Mesenchymal stem cell (in vitro differentiated cells and primary cell): ENCODE measurements at regions not wholly inside any gene's neighbourhood (a gene's known extent, or its start where the extent isn't known, plus 50 kb on each side); places are given as distances from the start of the nearest gene placed in this dataset.

Experiments
- DNase-seq: peaks from one replicate; pipeline ENCODE4 v3.0.0-alpha.2; 2013
- H2AFZ ChIP-seq: one replicate; pipeline ENCODE4 v1.6.1; 2013; ENCODE audit warnings: low read depth, mild to moderate bottlenecking, control low read depth, inconsistent platforms, low read length, moderate library complexity
- H2AK5ac ChIP-seq: 2 replicates; pipeline ENCODE4 v1.6.1; 2013; ENCODE audit warnings: low read length, moderate library complexity, mild to moderate bottlenecking, inconsistent platforms; ENCODE audit not compliant: severe bottlenecking
- H2BK120ac ChIP-seq: one replicate; pipeline ENCODE4 v1.6.1; 2013; ENCODE audit warnings: low read depth, mild to moderate bottlenecking, inconsistent platforms, low read length, moderate library complexity
- H2BK12ac ChIP-seq, 2 experiments: one replicate each; pipeline ENCODE4 v1.6.1; 2013; ENCODE audit warnings: inconsistent platforms in 2 of 2, low read length in 2 of 2, mild to moderate bottlenecking in 2 of 2, moderate library complexity in 2 of 2, control low read depth in 1 of 2
- H2BK15ac ChIP-seq: one replicate; pipeline ENCODE4 v1.6.1; 2013; ENCODE audit warnings: mild to moderate bottlenecking, low read depth, inconsistent platforms; ENCODE audit not compliant: poor library complexity, severe bottlenecking
- H2BK5ac ChIP-seq: 2 replicates; pipeline ENCODE4 v1.6.1; 2013; ENCODE audit warnings: low read depth, mild to moderate bottlenecking, low read length, control low read depth, inconsistent platforms; ENCODE audit not compliant: poor library complexity, severe bottlenecking
- H3K14ac ChIP-seq, 2 experiments: one replicate each; pipeline ENCODE4 v1.6.1; 2013; ENCODE audit warnings: inconsistent platforms in 2 of 2, low read length in 2 of 2, control low read depth in 1 of 2, mild to moderate bottlenecking in 1 of 2, moderate library complexity in 1 of 2
- H3K18ac ChIP-seq, 2 experiments: one replicate each; pipeline ENCODE4 v1.6.1; 2013; ENCODE audit warnings: inconsistent platforms in 2 of 2, low read length in 2 of 2, control low read depth in 1 of 2, low read depth in 1 of 2, mild to moderate bottlenecking in 1 of 2
- H3K23ac ChIP-seq, 2 experiments: one replicate each; pipeline ENCODE4 v1.6.1; 2013; ENCODE audit warnings: inconsistent platforms in 2 of 2, low read length in 2 of 2, mild to moderate bottlenecking in 2 of 2, moderate library complexity in 2 of 2, control low read depth in 1 of 2
- H3K27ac ChIP-seq: 2 replicates; pipeline ENCODE4 v1.5.1; 2013; ENCODE audit warnings: mild to moderate bottlenecking, moderate library complexity, low read length, control low read depth, inconsistent platforms; ENCODE audit not compliant: poor library complexity, severe bottlenecking
- H3K27me3 ChIP-seq, 2 experiments: 2 replicates each; pipeline versions ENCODE4 v1.6.1 to v1.7.0; 2013; ENCODE audit warnings: low read length in 2 of 2, mild to moderate bottlenecking in 2 of 2, moderate library complexity in 2 of 2, control low read depth in 1 of 2, inconsistent platforms in 1 of 2; ENCODE audit not compliant: control insufficient read depth in 1 of 2, insufficient read depth in 1 of 2
- H3K36me3 ChIP-seq, 2 experiments: 2 replicates each; pipeline versions ENCODE4 v1.6.1 to v1.7.0; 2013; ENCODE audit warnings: low read length in 2 of 2, control low read depth in 1 of 2, inconsistent platforms in 1 of 2, low read depth in 1 of 2, mild to moderate bottlenecking in 1 of 2; ENCODE audit not compliant: insufficient read depth in 2 of 2, control insufficient read depth in 1 of 2
- H3K4ac ChIP-seq, 2 experiments: one replicate each; pipeline ENCODE4 v1.6.1; 2013; ENCODE audit warnings: inconsistent platforms in 2 of 2, low read length in 2 of 2, mild to moderate bottlenecking in 2 of 2, moderate library complexity in 2 of 2, control low read depth in 1 of 2, low read depth in 1 of 2
- H3K4me1 ChIP-seq: 2 replicates; pipeline ENCODE4 v1.6.1; 2013; ENCODE audit warnings: low read depth, low read length, control low read depth; ENCODE audit not compliant: control insufficient read depth, insufficient read depth
- H3K4me2 ChIP-seq: 2 replicates; pipeline ENCODE4 v1.6.1; 2013; ENCODE audit warnings: low read length, mild to moderate bottlenecking, inconsistent platforms; ENCODE audit not compliant: poor library complexity, severe bottlenecking
- H3K4me3 ChIP-seq, 2 experiments: 2 replicates each; pipeline versions ENCODE4 v1.5.1 to v1.7.0; 2013; ENCODE audit warnings: low read length in 2 of 2, mild to moderate bottlenecking in 2 of 2, control low read depth in 1 of 2, low read depth in 1 of 2; ENCODE audit not compliant: insufficient read depth in 1 of 2
- H3K79me1 ChIP-seq: replicated peaks from 2 replicates; pipeline ENCODE4 v1.6.1; 2013; ENCODE audit warnings: mild to moderate bottlenecking, control low read depth, low read length, inconsistent platforms; ENCODE audit not compliant: poor library complexity, severe bottlenecking
- H3K9ac ChIP-seq: 2 replicates; pipeline ENCODE4 v1.7.0; 2013; ENCODE audit warnings: mild to moderate bottlenecking, low read length, moderate library complexity
- H3K9me3 ChIP-seq: 2 replicates; pipeline ENCODE4 v1.7.0; 2013; ENCODE audit warnings: mild to moderate bottlenecking, low read length; ENCODE audit not compliant: control insufficient read depth
- H4K8ac ChIP-seq: one replicate; pipeline ENCODE4 v1.6.1; 2013; ENCODE audit warnings: inconsistent platforms, mild to moderate bottlenecking, low read length, moderate library complexity
- H4K91ac ChIP-seq: one replicate; pipeline ENCODE4 v1.6.1; 2013; ENCODE audit warnings: mild to moderate bottlenecking, low read length, inconsistent platforms
- WGBS: methylation state at CpG from one replicate; pipeline ENCODE4 v1.1.7; 2013; ENCODE audit warnings: mixed read lengths; 5-methylcytosine and 5-hydroxymethylcytosine counted together

DNA sequence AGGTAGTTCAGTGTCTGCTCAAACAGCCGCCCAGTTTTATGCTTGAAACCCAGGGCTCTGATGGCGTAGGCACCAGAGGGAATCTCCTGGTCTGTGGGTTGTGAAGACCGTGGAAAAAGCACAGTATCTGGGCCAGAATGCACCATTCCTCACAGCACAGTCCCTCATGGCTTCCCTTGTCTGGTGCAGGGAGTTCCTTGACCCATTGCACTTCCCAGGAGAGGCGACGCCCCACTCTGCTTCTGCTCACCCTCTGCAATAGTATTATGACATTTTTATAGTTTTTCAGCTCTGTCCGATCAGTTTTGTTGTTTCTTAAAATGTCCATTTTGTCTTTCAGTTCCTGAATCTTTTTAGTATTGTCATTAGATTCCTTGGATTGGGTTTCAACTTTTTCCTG is 343.5 kb downstream of the EDEM1 start:
- Histone ChIP-seq H3K4me3 (no peak overlapping the region), H4K91ac (no peak overlapping the region), H4K8ac (no peak overlapping the region)

DNA sequence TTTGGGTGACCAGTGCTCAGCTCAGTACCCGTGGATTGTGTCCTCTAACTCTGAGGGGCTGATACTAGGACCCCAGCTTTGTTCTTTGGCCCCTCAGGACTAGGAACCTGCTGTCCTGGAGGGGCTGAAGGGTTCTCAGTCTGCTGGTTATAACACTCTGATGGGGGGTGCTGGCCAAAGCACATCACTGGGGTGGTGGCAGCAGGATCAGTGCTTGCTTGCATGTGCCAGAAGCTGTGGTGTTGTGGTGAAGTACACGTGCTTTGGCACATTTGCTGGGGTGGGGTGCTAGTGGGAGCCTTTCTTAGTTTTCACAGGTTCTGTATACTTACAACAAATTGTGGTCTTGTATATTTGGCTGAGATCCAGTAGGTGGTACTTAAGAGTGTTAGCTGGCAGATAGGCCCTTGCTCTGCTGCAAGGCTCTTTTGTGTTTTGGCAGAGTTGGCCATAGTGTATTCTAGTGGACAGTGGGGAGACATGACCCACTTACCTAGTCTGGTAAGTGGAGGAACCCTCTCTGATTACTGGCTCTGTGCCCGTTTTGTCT is 344.3 kb downstream of the EDEM1 start:
- DNase-seq, result no peak
- no peak overlapping the region for H3K4me2 ChIP-seq
- WGBS, result 62% methylated on average over 3 of the region's 3 CpGs

More for the DNA sequence above, 343.5 kb downstream of the EDEM1 start:
- H2AK5ac ChIP-seq, result no peak overlapping the region
- H3K36me3 ChIP-seq, result no peaks in the 10 kb centered on the region
- H3K14ac ChIP-seq, result no peak overlapping the region
- H2BK5ac ChIP-seq, result no peak overlapping the region
- H3K18ac ChIP-seq, result no peak overlapping the region
- H2AFZ ChIP-seq, result no peak overlapping the region
- no peak overlapping the region for H3K4me2 ChIP-seq
- no peak overlapping the region for H2BK12ac ChIP-seq
- H3K9me3 ChIP-seq, result peaks cover 4% of the 10 kb centered on the region
- H2BK120ac ChIP-seq, result no peak overlapping the region
- H3K23ac ChIP-seq, result no peak overlapping the region
- no peak for DNase-seq
- no peak overlapping the region for H3K9ac ChIP-seq
- no peaks in the 10 kb centered on the region for H3K79me1 ChIP-seq
- H3K4ac ChIP-seq, result no peak overlapping the region
- H2BK15ac ChIP-seq, result no peak overlapping the region
- no peaks in the 10 kb centered on the region for H3K27me3 ChIP-seq
- H3K27ac ChIP-seq, result no peak overlapping the region
- H3K4me1 ChIP-seq, result no peaks in the 10 kb centered on the region
- WGBS, result 69% methylated on average over 5 of the region's 6 CpGs

DNA sequence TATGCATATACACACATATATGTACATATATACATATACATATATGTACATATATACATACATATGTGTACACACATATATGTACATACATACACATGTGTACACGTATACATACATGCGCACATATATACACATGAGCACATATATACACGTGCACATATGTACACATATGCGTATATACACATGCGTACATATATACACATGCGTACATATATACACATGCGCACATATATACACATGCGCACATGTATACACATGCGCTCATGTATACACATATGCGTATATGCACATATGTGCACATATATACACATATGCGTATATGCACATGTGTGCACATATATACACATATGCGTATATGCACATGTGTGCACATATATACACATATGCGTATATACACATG is 353.0 kb downstream of the EDEM1 start:
- Histone ChIP-seq H3K79me1 (no peaks in the 10 kb centered on the region), H2AFZ (no peak overlapping the region), H3K23ac (no peak overlapping the region), H3K18ac (no peak overlapping the region), H3K4ac (no peak overlapping the region), H3K36me3 (no peaks in the 10 kb centered on the region), H2BK12ac (no peak overlapping the region), H2AK5ac (no peak overlapping the region), H4K91ac (no peak overlapping the region), H3K27me3 (no peaks in the 10 kb centered on the region), H3K4me3 (no peak overlapping the region), H4K8ac (no peak overlapping the region), H2BK120ac (no peak overlapping the region), H3K14ac (no peak overlapping the region), H3K4me2 (no peak overlapping the region), H3K9me3 (peaks cover 42% of the 10 kb centered on the region), H2BK5ac (no peak overlapping the region), H3K27ac (no peak overlapping the region), H3K9ac (no peak overlapping the region), H2BK15ac (no peak overlapping the region), H3K4me1 (no peaks in the 10 kb centered on the region)
- 98% methylated on average over 12 of the region's 13 CpGs for WGBS
- no peak for DNase-seq

More for the DNA sequence above, 344.3 kb downstream of the EDEM1 start:
- no peaks in the 10 kb centered on the region for H3K36me3 ChIP-seq
- peaks cover 4% of the 10 kb centered on the region for H3K9me3 ChIP-seq
- H3K23ac ChIP-seq, result no peak overlapping the region
- H2BK5ac ChIP-seq, result no peak overlapping the region
- H2AFZ ChIP-seq, result no peak overlapping the region
- no peaks in the 10 kb centered on the region for H3K79me1 ChIP-seq
- H4K91ac ChIP-seq, result no peak overlapping the region
- H3K14ac ChIP-seq, result no peak overlapping the region
- H3K4me1 ChIP-seq, result no peaks in the 10 kb centered on the region
- H3K27me3 ChIP-seq, result no peaks in the 10 kb centered on the region
- no peak overlapping the region for H3K27ac ChIP-seq
- H2BK15ac ChIP-seq, result no peak overlapping the region
- no peak overlapping the region for H3K4me3 ChIP-seq
- H4K8ac ChIP-seq, result no peak overlapping the region
- H3K9ac ChIP-seq, result no peak overlapping the region
- no peak overlapping the region for H2BK120ac ChIP-seq
- H3K18ac ChIP-seq, result no peak overlapping the region
- H3K4ac ChIP-seq, result no peak overlapping the region
- H2AK5ac ChIP-seq, result no peak overlapping the region
- no peak overlapping the region for H2BK12ac ChIP-seq

DNA sequence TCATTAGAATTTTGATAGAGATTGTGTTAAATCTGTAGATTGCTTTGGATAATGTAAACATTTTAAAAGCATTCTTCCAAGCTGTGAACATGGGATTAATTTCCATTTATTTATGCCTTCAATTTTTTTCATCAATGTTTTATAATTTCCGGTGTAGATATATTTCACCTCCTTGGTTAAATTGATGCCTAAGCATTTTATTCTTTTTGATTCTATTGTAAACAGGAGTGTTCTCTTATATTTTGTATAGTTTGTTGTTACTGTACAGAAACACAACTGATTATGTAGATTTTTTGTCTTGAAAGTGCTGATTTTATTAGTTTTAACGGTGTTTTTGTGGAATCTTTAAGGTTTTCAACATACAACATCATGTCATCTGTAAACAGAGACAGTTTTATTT is 355.0 kb downstream of the EDEM1 start:
- no CpG with 5 or more reads among the region's 2 CpGs for WGBS
- H3K27ac ChIP-seq, result no peak overlapping the region
- no peak overlapping the region for H2AK5ac ChIP-seq
- no peaks in the 10 kb centered on the region for H3K27me3 ChIP-seq
- no peak overlapping the region for H2AFZ ChIP-seq
- H4K8ac ChIP-seq, result no peak overlapping the region
- no peak overlapping the region for H2BK12ac ChIP-seq
- no peak overlapping the region for H3K14ac ChIP-seq
- no peaks in the 10 kb centered on the region for H3K4me1 ChIP-seq
- no peak overlapping the region for H3K23ac ChIP-seq
- DNase-seq, result no peak
- no peak overlapping the region for H3K9ac ChIP-seq
- H3K18ac ChIP-seq, result no peak overlapping the region
- no peak overlapping the region for H4K91ac ChIP-seq
- no peak overlapping the region for H3K4me2 ChIP-seq
- no peaks in the 10 kb centered on the region for H3K36me3 ChIP-seq
- H2BK15ac ChIP-seq, result no peak overlapping the region
- H2BK120ac ChIP-seq, result no peak overlapping the region
- H3K4ac ChIP-seq, result no peak overlapping the region
- peaks cover 52% of the 10 kb centered on the region for H3K9me3 ChIP-seq
- no peaks in the 10 kb centered on the region for H3K79me1 ChIP-seq
- H2BK5ac ChIP-seq, result no peak overlapping the region
- no peak overlapping the region for H3K4me3 ChIP-seq
